ENCODE measurements at regions not wholly inside any gene's neighbourhood (a gene's known extent, or its start where the extent isn't known, plus 50 kb on each side); places are given as distances from the start of the nearest gene placed in this dataset.
"Not testable (repeated sequence)": the region's sequence is repeated elsewhere in the genome, so short reads cannot be mapped to it uniquely, and the experiment has no call there.

DNA sequence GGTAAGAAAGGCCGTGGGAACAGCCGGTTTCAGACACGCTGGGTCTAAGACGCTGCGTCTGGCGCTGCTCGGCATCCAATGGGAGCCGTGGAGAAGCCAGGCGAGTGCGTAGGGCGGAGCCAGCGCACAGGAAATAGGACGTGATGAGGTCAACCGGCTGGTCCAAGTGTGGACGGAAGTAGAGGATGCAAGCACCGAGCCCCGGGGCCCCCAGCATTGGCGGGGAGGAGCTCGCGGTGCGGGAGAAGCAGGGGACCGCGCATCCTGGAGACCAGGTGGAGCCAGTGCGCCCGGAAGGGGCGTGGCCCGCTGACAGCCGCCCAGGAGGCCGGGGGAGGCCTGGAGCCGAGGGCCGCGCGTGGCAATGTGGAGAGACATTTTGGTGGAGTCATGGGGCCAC, 3976.1 kb upstream of the TPTE start:
- TF ChIP-seq, protein P1, sequence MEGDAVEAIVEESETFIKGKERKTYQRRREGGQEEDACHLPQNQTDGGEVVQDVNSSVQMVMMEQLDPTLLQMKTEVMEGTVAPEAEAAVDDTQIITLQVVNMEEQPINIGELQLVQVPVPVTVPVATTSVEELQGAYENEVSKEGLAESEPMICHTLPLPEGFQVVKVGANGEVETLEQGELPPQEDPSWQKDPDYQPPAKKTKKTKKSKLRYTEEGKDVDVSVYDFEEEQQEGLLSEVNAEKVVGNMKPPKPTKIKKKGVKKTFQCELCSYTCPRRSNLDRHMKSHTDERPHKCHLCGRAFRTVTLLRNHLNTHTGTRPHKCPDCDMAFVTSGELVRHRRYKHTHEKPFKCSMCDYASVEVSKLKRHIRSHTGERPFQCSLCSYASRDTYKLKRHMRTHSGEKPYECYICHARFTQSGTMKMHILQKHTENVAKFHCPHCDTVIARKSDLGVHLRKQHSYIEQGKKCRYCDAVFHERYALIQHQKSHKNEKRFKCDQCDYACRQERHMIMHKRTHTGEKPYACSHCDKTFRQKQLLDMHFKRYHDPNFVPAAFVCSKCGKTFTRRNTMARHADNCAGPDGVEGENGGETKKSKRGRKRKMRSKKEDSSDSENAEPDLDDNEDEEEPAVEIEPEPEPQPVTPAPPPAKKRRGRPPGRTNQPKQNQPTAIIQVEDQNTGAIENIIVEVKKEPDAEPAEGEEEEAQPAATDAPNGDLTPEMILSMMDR (IDR thresholded peaks at IDR 0.05), result not testable (repeated sequence)
- not testable (repeated sequence) for TF ChIP-seq POLR2A (IDR thresholded peaks at IDR 0.05)
